DMS 273 (cell line): ENCODE measurements at regions not wholly inside any gene's neighbourhood (a gene's known extent, or its start where the extent isn't known, plus 50 kb on each side); places are given as distances from the start of the nearest gene placed in this dataset.
A peak's percentile ranks its signal among the peaks of the same experiment; 100 is the strongest.

Experiments used
- DNase-seq: peaks from one replicate; lab custom pipeline; 2025; ENCODE audit not compliant: unreplicated experiment; lab: John Stamatoyannopoulos, UW

GRCh38 chr18:78031589-78031988 is 781.9 kb downstream of the GALR1 start:
- no peak for DNase-seq

DNA sequence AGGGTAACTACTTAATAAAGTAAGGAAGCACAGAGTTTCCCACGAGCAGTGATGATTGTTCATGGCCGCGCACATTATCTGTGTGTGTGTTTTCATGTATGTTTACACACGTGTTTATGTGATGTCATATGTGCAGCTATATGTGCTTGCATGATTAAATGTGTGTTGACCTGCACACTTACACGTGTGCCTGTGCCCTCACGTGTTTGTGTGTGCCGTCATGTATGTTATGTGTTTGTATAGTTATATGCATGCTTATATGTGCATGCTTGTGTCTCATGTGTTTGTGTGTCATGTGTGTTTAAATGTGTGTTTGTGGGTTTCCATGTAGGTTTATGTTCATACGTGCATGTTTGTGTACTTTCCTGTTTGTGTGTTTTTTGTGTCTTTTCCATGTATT is 782.3 kb downstream of the GALR1 start:
- no peak for DNase-seq

- DNase-seq: no peak
Observed at GRCh38 chr18:78032574-78032973, 782.9 kb downstream of the GALR1 start.

DNA sequence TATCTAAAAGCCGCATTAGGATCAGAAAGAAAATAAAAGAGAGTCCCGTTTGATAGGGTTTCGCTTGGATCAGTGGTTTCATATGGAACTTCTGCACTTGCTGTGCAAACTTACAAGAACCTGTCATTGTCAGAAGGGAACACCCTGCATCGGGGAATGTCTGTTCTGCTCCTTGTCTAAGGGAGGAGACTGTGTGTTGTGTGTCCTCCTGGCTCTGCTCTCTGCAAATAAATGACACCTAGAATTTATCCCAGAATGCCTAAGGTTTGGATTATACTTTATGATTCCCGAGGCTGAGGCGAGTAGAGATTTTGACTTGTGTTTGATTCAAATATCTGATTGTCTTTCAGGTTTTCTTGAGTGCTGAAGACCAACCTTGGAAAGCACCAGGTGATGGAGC is 785.1 kb downstream of the GALR1 start:
- no peak for DNase-seq

GRCh38 chr18:78041218-78041617 is 791.6 kb downstream of the GALR1 start:
- no peak for DNase-seq

GRCh38 chr18:78046631-78047030 is 797.0 kb downstream of the GALR1 start:
- no peak for DNase-seq

DNA sequence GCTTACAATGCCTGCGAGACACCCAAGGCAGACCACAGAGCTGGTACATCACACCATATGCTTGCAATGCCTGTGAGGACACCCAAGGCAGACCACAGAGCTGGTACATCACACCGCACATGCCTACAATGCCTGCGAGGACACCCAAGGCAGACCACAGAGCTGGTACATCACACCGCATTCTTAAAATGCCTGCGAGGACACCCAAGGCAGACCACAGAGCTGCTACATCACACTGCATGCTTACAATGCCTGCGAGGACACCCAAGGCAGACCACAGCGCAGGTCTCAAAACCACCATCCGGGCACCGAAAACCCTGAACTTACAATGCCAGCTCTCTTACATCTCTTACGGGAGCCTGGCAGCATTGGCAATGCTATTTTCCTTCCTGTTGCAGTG is 799.6 kb downstream of the GALR1 start:
- DNase-seq: no peak

- DNase-seq: no peak
Observed at GRCh38 chr18:78054801-78055200, 805.2 kb downstream of the GALR1 start.

DNA sequence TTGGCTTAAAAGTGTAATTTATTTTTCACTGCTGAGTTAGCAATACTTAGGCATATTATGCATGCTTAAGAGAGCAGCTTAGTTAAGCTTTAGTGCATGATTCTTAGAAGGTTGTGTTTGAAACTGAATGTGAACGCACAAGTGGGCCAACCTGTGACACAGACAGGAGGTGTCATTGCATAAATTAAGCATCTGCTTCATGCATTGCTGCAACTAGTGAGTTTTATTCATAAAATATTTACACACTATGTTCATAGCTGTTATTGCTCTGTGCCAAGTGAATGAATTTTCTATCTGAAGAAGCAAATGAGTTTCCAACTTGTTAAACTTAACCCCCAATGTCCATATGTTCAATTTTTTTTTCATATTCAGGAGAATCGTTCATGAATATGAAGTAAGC is 806.4 kb downstream of the GALR1 start:
- no peak for DNase-seq

DNA sequence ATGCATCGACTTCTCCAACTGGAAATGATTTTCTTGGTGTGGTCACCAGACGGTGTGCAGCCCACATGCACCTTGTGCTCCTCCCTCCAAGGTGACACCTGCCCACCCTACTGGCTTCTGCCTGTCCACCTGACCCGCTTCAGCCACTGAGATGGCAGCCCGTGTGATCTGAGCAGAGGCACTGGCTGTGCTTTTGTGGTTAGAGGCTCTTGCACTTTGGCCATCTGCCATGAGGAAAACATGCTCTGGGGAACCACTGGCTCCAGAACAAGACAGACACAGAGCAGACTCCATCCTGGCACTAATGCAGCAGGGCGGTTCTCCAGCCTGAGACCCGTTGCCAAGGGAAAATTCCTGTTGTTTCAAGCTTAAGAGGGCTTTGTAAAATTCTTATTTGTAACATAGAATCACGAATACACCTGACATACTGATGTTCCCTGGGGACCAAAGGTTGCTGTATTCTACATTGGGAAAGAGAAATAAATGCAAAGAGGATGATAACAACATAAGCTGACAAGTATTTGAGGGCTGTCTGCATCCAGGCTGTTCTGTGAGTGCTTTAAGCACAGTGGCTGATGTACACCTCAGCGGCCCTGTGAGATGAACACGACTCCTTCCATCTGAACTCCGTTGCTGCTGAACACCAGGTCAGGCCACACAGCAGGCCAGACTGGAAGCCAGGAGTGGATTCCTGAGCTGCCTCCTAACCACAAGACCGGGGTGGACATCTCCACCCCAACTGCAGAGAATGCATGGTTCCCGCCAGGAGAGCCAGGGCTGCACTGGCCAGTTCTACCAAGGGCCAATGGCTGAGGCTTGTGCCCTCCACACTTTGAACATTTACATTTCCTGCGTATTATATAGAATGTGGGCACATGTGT is 820.4 kb downstream of the GALR1 start:
- peak; percentile 1 for DNase-seq

DNA sequence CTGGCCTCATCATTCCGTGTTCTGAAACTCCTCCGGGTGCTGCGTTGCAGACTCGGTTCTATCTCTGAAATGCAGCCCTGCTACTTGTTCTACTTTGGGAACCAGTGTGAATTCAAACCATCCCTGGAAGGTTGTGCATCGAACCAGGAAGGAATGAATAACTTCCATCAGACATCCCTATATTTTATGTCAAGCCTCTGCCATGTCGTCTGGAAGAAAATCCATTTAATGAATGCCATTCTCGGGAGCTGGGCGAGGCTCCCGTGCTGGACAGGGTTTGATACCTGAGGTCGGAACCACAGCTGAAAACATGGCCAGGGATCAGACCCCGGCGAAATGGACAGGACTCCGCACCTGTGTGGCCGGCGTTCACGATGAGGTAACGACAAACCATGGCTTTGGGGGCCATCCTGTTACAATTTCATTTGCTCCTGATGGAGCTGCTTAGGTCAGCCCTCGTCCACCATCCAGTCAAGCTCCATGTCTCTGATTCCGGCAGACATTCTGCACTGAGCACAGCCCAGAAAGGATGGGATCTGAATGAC is 821.6 kb downstream of the GALR1 start:
- no peak for DNase-seq

GRCh38 chr18:78071776-78072175 is 822.1 kb downstream of the GALR1 start:
- no peak for DNase-seq

- no peak for DNase-seq
Observed at GRCh38 chr18:78072375-78072774, 822.7 kb downstream of the GALR1 start.

DNA sequence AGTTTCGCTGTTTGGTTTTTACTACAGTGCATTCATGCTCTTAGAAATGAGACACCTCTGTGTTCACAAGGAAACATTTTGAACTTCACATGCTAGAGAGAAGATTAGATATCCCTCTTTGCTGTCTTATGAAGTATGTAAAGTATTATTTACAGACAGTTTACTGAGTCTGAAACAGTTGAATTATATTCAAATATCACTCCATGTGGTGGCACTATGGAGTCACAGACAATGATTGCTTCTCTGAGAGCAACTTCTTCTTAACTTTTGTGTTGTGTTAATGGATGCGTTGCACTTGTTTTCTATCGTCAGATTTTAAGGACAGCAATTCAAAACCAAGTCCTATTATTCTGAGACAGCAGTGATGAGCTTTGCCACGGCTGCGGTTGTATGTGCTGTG is 823.6 kb downstream of the GALR1 start:
- DNase-seq: no peak

- DNase-seq: no peak
Observed at GRCh38 chr18:78074400-78075020, 824.9 kb downstream of the GALR1 start.

- no peak for DNase-seq
Observed at GRCh38 chr18:78080081-78080480, 830.4 kb downstream of the GALR1 start.

DNA sequence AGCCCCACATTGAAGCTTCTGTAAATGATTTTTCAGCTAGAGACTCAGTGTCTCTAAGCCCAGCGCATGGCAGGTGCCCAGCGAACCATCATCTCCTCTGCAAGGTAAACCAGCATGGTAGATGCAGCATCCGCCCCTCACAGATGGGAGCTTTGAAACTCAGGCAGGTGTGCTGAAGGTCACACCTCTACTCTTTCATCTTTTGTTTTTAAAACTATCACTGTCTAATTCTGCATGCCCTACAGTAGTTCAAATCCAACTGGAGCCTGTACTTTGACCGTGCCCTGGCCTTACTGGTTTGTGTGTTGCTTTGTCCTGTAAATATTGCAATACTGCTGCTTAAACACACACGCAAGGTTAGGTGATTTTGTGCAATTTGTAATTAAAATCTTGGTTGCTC is 831.1 kb downstream of the GALR1 start:
- no peak for DNase-seq

DNA sequence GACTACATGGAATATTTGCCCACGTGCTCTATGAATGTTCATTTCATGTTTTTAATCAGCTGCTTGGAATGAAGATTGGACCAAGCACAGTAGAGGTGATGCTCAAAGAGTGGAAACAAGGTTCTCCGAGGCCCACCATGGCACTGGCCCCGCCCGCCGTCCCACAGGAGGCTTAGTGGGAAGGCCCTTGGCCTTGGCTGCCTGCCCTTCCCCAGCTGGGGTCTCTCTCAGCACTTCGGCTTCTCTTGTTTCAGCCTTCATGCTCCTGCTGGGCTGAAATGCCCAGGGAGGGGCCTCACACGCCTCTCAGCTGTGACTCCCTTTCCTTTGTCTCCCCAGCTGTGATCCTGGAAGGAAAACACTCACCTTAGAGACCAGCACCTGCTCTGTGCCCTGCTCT is 833.2 kb downstream of the GALR1 start:
- no peak for DNase-seq

GRCh38 chr18:78085241-78086185 is 835.9 kb downstream of the GALR1 start:
- no peak for DNase-seq

GRCh38 chr18:78086931-78087330 is 837.3 kb downstream of the GALR1 start:
- no peak for DNase-seq

DNA sequence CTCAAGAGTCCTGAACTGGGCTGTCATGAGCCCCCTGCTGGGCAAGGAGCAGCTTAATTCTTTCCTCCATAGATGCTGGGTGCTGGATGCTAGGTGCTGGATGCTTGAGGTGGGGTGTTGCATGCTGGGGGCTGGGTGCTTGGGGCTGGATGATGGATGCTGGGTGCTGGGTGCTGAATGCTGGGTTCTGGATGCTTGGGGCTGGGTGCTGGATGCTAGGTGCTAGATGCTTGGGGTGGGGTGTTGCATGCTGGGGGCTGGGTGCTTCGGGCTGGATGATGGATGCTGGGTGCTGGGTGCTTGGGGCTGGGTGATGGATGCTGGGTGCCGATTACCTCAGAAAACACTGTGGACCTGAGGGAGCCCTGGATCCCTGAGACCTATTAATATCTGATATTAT is 837.7 kb downstream of the GALR1 start:
- no peak for DNase-seq
